NCI-H748 (cell line): ENCODE measurements at regions not wholly inside any gene's neighbourhood (a gene's known extent, or its start where the extent isn't known, plus 50 kb on each side); places are given as distances from the start of the nearest gene placed in this dataset.
A peak's percentile ranks its signal among the peaks of the same experiment; 100 is the strongest.
"Not testable (repeated sequence)": the region's sequence is repeated elsewhere in the genome, so short reads cannot be mapped to it uniquely, and the experiment has no call there.

Experiments used
- DNase-seq: peaks from one replicate; lab custom pipeline; 2025; ENCODE audit not compliant: unreplicated experiment; lab: John Stamatoyannopoulos, UW

DNA sequence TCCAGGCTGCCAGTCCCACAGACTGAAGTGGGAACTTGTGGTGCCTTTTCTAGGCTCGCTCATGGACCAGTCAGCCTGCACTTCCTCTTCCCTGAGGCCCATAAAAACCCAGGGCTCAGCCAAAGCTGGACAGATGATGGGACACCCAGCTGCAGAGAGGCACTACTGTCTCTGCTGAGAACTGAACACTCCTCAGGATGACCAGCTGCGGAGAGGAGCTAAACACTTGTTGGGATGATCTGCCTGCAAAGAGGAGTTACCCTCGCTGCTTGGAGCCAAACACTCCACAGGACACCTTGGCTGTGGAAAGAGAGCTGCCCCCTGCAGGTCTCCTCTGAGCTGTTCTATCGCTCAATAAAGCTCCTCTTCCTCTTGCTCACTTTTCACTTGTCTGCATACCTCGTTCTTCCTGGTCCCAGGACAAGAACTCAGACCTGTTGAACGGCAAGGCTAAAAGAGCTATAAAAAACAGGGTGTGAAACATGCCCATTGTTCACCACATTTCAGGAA is 465.5 kb downstream of the GUCY1A2 start:
- no peak for DNase-seq

DNA sequence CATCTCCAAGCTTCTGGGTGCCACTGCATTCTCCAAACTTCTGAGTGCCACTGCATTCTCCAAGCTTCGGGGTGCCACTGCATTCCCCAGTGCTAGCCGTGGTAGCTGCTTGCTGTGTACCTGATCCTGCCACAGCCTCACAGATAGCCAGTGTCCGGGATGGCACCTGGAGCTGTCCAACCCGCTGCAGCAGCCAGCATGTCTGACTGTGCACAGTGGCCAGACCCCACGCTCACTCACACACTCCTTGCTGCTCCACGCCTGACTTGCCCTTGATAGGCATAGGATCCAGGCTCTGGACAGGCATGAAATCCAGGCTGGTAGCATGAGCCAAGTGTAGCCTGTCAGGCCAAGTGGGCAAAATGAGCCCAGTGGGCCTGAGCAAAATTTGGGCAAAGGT is 465.0 kb downstream of the GUCY1A2 start:
- no peak for DNase-seq

DNA sequence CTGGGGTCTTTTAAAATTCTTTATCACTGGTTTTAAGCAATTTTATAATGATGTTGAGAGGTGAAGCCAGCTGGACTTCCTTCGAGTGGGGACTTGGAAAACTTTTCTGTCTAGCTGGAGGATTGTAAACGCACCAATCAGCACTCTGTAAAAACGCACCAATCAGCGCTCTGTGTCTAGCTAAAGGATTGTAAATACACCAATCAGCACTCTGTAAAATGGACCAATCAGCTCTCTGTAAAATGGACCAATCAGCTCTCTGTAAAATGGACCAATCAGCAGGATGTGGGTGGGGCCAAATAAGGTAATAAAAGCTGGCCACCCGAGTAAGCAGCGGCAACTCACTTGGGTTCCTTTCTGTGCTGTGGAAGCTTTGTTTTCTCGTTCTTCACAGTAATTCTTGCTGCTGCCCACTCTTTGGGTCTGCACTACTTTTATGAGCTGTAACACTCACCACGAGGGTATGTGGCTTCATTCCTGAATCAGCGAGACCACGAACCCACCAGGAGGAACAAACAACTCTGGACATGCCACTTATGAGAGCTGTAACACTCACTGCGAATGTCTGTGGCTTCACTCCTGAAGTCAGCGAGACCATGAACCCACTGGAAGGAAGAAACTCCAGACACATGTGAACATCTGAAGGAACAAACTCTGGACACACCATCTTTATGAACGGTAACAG is 462.6 kb downstream of the GUCY1A2 start:
- DNase-seq, result not testable (repeated sequence)

DNA sequence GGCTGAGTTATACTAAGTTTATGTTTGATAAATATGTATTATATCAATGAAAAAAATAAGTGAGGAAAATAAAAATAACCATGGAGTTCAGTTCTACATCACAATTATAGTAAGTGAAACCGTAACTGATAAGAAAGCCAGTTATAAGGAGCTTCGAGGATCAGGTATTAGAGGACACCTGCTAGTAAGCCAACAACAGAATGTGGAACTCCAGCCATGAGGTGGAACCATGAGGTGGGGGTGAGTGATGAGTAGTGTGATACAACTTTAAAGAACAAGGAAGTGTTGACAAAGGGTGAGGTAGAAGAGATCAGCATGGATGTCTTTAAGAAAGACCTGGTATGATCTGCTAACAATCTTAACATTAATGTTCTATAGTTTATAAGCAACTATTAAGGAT is 452.9 kb downstream of the GUCY1A2 start:
- no peak for DNase-seq

DNA sequence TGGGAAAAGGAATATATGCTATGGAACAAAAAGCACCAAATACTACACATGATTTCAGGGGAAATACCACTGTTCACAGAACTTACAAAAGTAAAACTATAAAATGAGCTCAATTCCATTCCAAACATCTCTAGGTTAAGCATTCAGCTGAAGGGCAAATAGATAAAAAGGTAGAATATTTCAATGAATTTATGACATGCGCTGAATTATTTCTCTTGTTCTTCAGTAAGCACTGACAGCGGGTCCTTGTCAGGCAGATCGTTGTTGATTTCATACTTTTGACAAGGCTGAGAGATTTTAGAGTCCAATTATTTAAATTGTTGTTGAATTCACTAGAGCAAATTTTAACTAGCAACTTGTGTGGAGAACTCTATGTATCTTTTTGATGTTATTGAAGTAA is 449.6 kb downstream of the GUCY1A2 start:
- DNase-seq, result no peak

DNA sequence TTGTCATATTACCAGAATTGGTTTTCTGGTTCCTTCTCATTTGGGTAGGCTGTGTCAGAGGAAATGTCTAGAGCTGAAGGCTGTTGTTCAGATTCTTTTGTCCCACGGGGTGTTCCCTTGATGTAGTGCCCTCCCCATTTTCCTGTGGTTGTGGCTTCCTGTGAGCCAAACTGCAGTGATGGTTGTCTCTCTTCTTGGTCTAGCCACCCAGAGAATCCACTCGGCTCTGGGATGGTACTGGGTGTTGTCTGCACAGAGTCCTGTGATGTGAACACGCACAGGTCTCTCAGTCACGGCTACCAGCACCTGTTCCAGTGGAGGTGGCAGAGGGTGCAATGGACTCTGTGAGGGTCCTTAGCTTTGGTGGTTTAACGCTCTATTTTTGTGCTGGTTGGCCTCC is 440.9 kb downstream of the GUCY1A2 start:
- not testable (repeated sequence) for DNase-seq

DNA sequence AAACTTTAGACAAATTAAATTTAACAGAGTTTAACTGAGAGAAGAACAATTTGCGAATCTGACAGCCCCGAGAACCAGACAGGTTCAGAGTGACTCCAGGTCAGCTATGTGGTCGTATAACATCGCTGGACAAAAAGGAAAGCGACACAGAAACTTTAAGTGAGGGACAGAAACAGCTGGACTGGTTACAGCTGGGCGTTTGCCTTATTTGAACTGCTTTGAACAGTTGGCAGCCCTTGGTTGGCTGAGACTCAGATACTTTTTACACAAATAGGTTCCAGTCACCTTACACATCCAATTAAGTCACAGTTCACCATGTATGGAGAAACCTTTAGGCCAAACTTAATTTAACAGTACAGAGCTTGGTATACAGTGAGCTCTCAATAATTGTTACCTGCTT is 436.9 kb downstream of the GUCY1A2 start:
- DNase-seq, result no peak

DNA sequence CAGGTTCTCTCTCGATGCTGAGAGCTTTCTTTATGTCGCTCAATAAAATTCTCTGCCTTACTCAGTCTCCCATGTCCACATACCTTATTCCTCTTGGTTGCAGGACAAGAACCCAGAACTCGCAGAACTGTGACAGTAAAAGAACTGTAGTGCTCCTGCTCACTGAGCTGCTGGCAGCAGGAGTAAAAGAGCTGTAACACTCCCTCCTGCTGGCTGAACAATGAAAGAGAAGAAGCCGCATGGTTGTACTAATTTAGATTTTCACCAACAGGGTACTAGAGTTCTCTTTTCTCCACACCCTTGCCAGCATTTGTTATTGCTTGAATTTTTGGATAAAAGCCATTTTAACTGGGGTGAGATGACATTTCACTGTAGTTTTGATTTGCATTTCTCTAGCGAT is 433.2 kb downstream of the GUCY1A2 start:
- DNase-seq, result peak; percentile 28

DNA sequence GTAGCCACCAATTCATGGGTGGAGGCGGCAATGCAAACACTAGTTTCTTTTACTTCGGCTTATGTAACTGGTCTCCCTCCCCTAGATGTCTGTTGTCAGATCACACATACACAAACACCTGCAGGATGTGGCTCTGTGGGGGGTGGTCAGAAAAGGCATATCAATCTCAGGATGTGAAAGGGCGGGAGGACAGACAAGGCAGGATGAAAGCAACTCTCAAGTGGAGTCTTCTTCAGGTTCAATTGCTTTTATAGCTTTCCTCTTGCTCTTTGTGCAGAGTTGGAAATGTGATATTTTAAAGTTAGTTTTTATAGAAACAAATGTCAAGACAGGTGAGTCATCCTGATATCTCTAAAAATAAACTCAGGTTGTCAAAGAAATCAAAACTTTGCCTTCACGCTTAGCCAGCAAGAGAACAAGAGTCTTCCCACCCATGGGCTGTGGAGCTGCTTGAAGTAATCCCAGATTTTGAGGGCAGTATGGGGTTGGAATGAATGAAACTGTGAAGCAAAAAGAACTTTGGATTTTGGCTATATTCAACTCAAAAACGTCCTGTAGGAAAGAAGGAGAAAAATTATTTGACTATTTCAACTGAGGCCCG is 423.4 kb downstream of the GUCY1A2 start:
- DNase-seq, result peak; percentile 83

DNA sequence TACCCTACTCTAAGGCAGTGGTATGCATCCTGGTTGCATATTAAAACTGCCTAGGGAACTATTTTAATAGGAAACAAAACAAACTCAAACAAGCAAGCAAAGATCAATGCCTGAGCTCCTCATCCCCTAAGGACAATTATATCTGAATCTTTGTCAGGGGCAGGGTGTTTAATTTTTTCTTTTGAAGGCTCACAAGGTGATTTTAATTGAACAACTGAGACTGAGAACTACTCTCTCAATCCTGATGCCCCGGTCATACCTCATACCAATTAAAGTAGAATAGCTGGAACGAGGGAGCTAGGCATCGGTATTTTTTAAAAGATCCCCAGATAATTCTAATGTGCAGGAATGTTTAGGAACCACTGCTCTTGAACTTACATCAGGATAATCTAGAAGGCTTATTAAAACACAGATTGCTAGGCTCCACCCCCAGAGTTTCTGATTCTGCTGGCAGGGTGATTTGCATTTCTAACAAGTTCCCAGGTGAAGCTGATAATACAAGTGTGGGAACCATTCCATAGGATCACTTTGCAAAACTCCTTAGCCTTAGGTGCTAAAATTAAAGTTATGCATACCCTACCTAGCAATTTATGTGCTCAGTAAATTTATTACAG is 416.5 kb downstream of the GUCY1A2 start:
- no peak for DNase-seq

DNA sequence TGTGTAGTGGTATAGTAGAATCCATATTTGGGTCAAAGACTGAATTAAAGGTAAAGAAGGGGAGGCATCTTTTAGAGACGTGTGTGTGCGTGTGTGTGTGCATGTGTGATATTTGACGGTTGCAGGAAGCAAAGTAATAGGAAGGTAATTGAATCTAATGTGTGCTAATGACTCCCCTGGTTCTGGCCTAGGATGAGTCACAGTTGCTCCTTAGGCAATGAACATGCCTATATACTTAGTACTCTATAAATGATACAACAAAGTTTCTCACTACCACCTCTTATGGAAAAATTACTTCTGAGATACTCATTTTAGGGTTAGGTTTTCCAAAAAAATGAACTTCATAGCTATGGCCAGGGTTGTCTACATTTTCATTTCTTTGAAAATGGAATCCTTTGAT is 409.6 kb downstream of the GUCY1A2 start:
- no peak for DNase-seq

DNA sequence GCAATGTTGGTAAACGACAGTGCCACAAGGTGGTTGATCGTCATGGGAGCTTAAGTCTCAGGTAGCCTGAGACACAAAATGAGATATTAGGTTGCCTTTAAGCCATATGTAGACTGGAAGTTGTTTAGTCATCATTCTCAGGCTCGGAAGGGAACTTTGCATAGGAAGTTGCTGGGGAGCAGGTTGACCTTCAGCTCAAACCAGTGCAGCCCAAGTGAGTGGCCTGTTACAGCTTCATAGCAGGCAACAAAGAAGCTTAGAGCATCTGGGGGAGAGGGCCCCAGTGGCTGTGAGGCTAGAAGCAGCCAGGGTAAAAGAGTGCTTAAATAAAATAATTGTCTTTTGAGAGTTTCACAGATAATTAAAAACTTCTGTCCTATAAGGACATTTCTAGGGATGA is 404.0 kb downstream of the GUCY1A2 start:
- no peak for DNase-seq

DNA sequence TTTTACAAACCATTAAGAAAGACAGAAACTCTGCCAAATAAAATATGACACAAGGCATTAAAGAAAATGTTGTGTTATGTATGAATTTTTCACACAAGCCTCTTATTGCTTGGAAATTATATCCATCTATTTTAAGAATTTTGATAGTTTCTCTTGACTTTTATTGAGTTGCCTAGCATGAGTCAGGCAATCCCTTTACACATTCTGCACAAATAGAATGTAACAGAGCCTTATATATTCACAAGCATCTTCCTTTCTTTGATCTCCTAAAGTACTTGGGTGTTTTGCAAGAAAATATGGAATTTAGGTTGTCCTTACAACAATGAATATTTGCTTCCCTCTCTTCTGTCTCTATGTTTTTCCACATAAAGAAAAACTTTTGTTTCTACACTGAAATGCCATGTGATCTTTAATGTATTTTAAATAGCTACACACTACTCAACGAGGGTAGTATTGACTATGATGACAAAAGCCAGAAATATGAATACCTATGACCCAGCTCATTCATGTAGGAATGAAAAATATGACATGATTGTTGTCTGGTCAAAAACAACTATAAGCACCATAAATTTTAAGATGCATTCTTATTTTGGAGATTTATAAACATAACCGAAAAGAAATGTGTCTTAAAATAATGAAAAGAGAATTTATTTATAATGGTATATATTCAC is 398.8 kb downstream of the GUCY1A2 start:
- DNase-seq, result no peak

DNA sequence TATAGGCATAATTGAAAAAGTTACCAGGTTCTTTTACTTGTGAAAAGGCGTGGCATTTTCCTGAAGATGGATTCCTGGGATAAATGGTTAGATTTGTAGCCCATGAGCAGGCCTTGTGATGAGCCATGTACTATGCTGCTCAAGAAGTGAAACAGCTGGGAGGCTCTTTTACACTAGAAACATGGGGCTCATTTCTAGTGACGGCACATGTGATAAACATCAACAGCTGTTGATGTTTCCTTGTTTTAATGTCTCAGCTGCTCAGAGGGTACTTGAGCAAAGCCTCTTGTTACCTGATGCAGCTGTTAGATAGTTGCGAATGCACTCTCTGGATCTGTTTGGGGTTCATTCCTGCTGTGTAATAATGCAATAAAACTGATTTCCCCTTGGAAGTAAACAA is 396.8 kb downstream of the GUCY1A2 start:
- DNase-seq, result peak; percentile 1
